ENCODE measurements at regions not wholly inside any gene's neighbourhood (a gene's known extent, or its start where the extent isn't known, plus 50 kb on each side); places are given as distances from the start of the nearest gene placed in this dataset.

GRCh38 chr10:71152043-71152442, 60.3 kb upstream of the UNC5B start:
- in situ Hi-C loops (cut with MboI; ENCODE audit: low sequenced_read_pairs, unreplicated experiment) = no loop called here
- TF ChIP-seq CTCF (IDR thresholded peaks at IDR 0.05; ENCODE audit: borderline replicate concordance, control extremely low read depth, extremely low read depth, insufficient read depth, missing control alignments) = no peak
- no peak for DNase-seq (ENCODE audit: low spot score)

GRCh38 chr10:71156436-71156835, 55.9 kb upstream of the UNC5B start:
- no peak for DNase-seq (ENCODE audit: low spot score)
- in situ Hi-C loops (cut with MboI; ENCODE audit: low sequenced_read_pairs, unreplicated experiment) = no loop called here
- TF ChIP-seq CTCF (IDR thresholded peaks at IDR 0.05; ENCODE audit: borderline replicate concordance, control extremely low read depth, extremely low read depth, insufficient read depth, missing control alignments) = no peak

- in situ Hi-C loops (cut with MboI; ENCODE audit: low sequenced_read_pairs, unreplicated experiment) = no loop called here
- no peak for DNase-seq (ENCODE audit: low spot score)
- no peak for TF ChIP-seq CTCF (IDR thresholded peaks at IDR 0.05; ENCODE audit: borderline replicate concordance, control extremely low read depth, extremely low read depth, insufficient read depth, missing control alignments)
Observed at GRCh38 chr10:71157435-71157834, 54.9 kb upstream of the UNC5B start.

GRCh38 chr10:71158251-71158650, 54.1 kb upstream of the UNC5B start:
- DNase-seq (ENCODE audit: low spot score) = no peak
- no peak for TF ChIP-seq CTCF (IDR thresholded peaks at IDR 0.05; ENCODE audit: borderline replicate concordance, control extremely low read depth, extremely low read depth, insufficient read depth, missing control alignments)
- in situ Hi-C loops (cut with MboI; ENCODE audit: low sequenced_read_pairs, unreplicated experiment) = no loop called here

GRCh38 chr10:71158902-71159301, 53.5 kb upstream of the UNC5B start:
- no peak for TF ChIP-seq CTCF (IDR thresholded peaks at IDR 0.05; ENCODE audit: borderline replicate concordance, control extremely low read depth, extremely low read depth, insufficient read depth, missing control alignments)
- in situ Hi-C loops (cut with MboI; ENCODE audit: low sequenced_read_pairs, unreplicated experiment) = no loop called here
- DNase-seq (ENCODE audit: low spot score) = no peak

- TF ChIP-seq CTCF (IDR thresholded peaks at IDR 0.05; ENCODE audit: borderline replicate concordance, control extremely low read depth, extremely low read depth, insufficient read depth, missing control alignments) = no peak
- in situ Hi-C loops (cut with MboI; ENCODE audit: low sequenced_read_pairs, unreplicated experiment) = no loop called here
- DNase-seq (ENCODE audit: low spot score) = no peak
Observed at GRCh38 chr10:71159892-71160291, 52.5 kb upstream of the UNC5B start.

- in situ Hi-C loops (cut with MboI; ENCODE audit: low sequenced_read_pairs, unreplicated experiment) = no loop called here
- TF ChIP-seq CTCF (IDR thresholded peaks at IDR 0.05; ENCODE audit: borderline replicate concordance, control extremely low read depth, extremely low read depth, insufficient read depth, missing control alignments) = no peak
- no peak for DNase-seq (ENCODE audit: low spot score)
Observed at GRCh38 chr10:71161425-71161824, 50.9 kb upstream of the UNC5B start.

Measured in GM13976 (cell line).